ENCODE measurements at regions not wholly inside any gene's neighbourhood (a gene's known extent, or its start where the extent isn't known, plus 50 kb on each side); places are given as distances from the start of the nearest gene placed in this dataset.
"Not testable (repeated sequence)": the region's sequence is repeated elsewhere in the genome, so short reads cannot be mapped to it uniquely, and the experiment has no call there.

GRCh38 chr10:23493711-23494110 is 54.8 kb downstream of the OTUD1 start:
- no peaks in the 10 kb centered on the region for H3K4me1 Mint-ChIP-seq (ENCODE audit: low read depth)
- H3K9me3 Mint-ChIP-seq (ENCODE audit: low read depth), result no peaks in the 10 kb centered on the region
- no peak overlapping the region for H3K4me3 Mint-ChIP-seq
- no peaks in the 10 kb centered on the region for H3K36me3 Mint-ChIP-seq
- no peak overlapping the region for H3K27ac Mint-ChIP-seq
- H3K27me3 Mint-ChIP-seq, result no peaks in the 10 kb centered on the region

GRCh38 chr10:23496727-23497126 is 57.9 kb downstream of the OTUD1 start:
- H3K9me3 Mint-ChIP-seq (ENCODE audit: low read depth), result no peaks in the 10 kb centered on the region
- H3K27ac Mint-ChIP-seq, result no peak overlapping the region
- no peaks in the 10 kb centered on the region for H3K36me3 Mint-ChIP-seq
- H3K27me3 Mint-ChIP-seq, result no peaks in the 10 kb centered on the region
- no peak overlapping the region for H3K4me3 Mint-ChIP-seq
- no peaks in the 10 kb centered on the region for H3K4me1 Mint-ChIP-seq (ENCODE audit: low read depth)

- Mint-ChIP-seq H3K4me3 (no peak overlapping the region), H3K27ac (no peak overlapping the region), H3K9me3 (ENCODE audit: low read depth) (no peaks in the 10 kb centered on the region), H3K27me3 (no peaks in the 10 kb centered on the region), H3K4me1 (ENCODE audit: low read depth) (no peaks in the 10 kb centered on the region), H3K36me3 (no peaks in the 10 kb centered on the region)
These were observed 60.7 kb downstream of the OTUD1 start for GRCh38 chr10:23499372-23500132.

DNA sequence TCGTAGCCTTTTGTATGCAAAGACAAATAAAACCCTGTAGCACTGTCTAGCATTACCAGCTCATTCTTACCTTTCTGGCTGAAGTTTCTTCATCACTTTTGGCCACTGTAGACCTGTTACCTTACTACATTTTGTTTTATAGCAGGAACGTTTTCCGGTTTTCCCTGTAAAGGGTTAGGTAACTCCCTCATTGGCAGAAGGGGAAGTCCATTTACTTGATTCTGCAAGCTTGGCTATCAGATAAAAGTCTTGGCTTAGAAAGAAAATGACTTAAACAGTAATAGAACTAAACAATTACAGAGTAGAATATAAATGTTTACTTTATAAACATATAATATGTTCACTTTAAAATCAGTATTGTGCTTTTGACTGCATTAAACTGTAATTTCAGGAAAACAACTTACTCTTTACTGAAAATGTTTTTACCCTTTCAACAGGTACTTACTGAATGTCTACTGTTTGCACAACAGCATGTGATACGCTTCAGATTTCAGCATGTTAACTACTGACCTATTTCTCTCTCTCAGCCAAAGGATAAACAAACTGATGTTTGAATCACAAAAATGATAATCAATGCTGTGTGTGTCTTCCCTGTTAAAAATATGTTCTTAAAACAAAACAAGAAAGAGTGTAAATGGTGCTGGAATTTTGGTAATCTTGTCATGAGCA is 67.1 kb downstream of the OTUD1 start:
- no peaks in the 10 kb centered on the region for H3K4me1 Mint-ChIP-seq (ENCODE audit: low read depth)
- no peak overlapping the region for H3K4me3 Mint-ChIP-seq
- peaks cover 2% of the 10 kb centered on the region for H3K36me3 Mint-ChIP-seq
- H3K9me3 Mint-ChIP-seq (ENCODE audit: low read depth), result no peaks in the 10 kb centered on the region
- no peak overlapping the region for H3K27ac Mint-ChIP-seq
- H3K27me3 Mint-ChIP-seq, result no peaks in the 10 kb centered on the region

- Mint-ChIP-seq H3K36me3 (peaks cover 2% of the 10 kb centered on the region), H3K27ac (no peak overlapping the region), H3K4me3 (no peak overlapping the region), H3K4me1 (ENCODE audit: low read depth) (peaks cover 2% of the 10 kb centered on the region), H3K9me3 (ENCODE audit: low read depth) (no peaks in the 10 kb centered on the region), H3K27me3 (peaks cover 2% of the 10 kb centered on the region)
These were observed 73.6 kb downstream of the OTUD1 start for GRCh38 chr10:23512355-23513058.

- H3K9me3 Mint-ChIP-seq (ENCODE audit: low read depth); H3K36me3 Mint-ChIP-seq; H3K4me1 Mint-ChIP-seq (ENCODE audit: low read depth); H3K4me3 Mint-ChIP-seq; H3K27me3 Mint-ChIP-seq; H3K27ac Mint-ChIP-seq: not testable (repeated sequence)
These were observed 74.7 kb downstream of the OTUD1 start for GRCh38 chr10:23513621-23514020.

GRCh38 chr10:23514321-23514720 is 75.4 kb downstream of the OTUD1 start:
- no peak overlapping the region for H3K4me3 Mint-ChIP-seq

DNA sequence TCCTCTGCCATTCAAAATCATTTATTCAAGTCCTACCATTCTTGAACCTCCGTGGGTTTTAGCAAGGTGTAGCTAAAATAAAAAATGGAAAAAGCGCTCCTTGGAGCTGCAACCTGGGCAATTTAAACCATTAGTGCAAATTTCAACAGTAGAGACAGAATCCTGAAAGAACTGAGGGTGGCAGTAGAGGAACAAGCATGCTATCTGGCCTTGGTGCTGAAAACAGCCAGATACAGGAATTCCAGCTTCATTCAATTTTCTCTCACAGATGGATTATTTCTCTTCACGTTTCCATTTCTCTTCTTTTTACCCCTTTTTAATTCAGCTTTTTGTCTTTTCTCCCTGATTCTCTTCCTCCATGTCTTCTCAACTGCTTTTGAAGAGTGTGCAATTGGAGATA is 77.7 kb downstream of the OTUD1 start:
- H3K9me3 Mint-ChIP-seq (ENCODE audit: low read depth), result no peaks in the 10 kb centered on the region
- no peak overlapping the region for H3K4me3 Mint-ChIP-seq
- no peaks in the 10 kb centered on the region for H3K36me3 Mint-ChIP-seq
- peaks cover 2% of the 10 kb centered on the region for H3K4me1 Mint-ChIP-seq (ENCODE audit: low read depth)
- peaks cover 2% of the 10 kb centered on the region for H3K27me3 Mint-ChIP-seq
- no peak overlapping the region for H3K27ac Mint-ChIP-seq

More at GRCh38 chr10:23514321-23514720, 75.4 kb downstream of the OTUD1 start:
- Mint-ChIP-seq H3K36me3 (peaks cover 2% of the 10 kb centered on the region), H3K4me1 (ENCODE audit: low read depth) (peaks cover 2% of the 10 kb centered on the region), H3K27ac (no peak overlapping the region), H3K9me3 (ENCODE audit: low read depth) (no peaks in the 10 kb centered on the region), H3K27me3 (peaks cover 2% of the 10 kb centered on the region)

- peaks cover under 1% of the 10 kb centered on the region for H3K27me3 Mint-ChIP-seq
- H3K36me3 Mint-ChIP-seq, result no peaks in the 10 kb centered on the region
- H3K4me3 Mint-ChIP-seq, result no peak overlapping the region
- peaks cover 2% of the 10 kb centered on the region for H3K4me1 Mint-ChIP-seq (ENCODE audit: low read depth)
- H3K9me3 Mint-ChIP-seq (ENCODE audit: low read depth), result no peaks in the 10 kb centered on the region
- no peak overlapping the region for H3K27ac Mint-ChIP-seq
These were observed 78.3 kb downstream of the OTUD1 start for GRCh38 chr10:23517155-23517554.

- H3K9me3 Mint-ChIP-seq (ENCODE audit: low read depth), result no peaks in the 10 kb centered on the region
- H3K27me3 Mint-ChIP-seq, result no peaks in the 10 kb centered on the region
- H3K27ac Mint-ChIP-seq, result no peak overlapping the region
- H3K4me3 Mint-ChIP-seq, result no peak overlapping the region
- H3K36me3 Mint-ChIP-seq, result no peaks in the 10 kb centered on the region
- no peaks in the 10 kb centered on the region for H3K4me1 Mint-ChIP-seq (ENCODE audit: low read depth)
These were observed 82.9 kb downstream of the OTUD1 start for GRCh38 chr10:23521735-23522134.

DNA sequence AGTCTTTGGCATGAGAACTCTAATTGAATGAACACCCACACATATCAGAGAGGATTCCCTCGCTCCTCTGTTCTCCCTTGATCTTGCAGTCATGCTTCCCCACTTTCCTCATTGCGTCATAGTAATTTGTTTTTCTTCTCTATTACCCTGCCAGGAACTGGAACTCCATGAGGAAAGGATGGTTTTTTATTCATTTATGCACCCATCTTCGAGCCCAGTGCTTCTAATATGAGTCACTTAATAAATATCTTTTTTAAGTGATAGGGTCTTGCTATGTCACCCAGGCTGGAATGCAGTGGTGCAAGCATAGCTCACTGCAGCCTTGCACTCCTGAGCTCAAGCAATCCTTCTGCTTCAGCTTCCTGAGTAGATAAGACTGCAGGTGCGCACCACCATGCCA is 83.5 kb downstream of the OTUD1 start:
- Mint-ChIP-seq H3K4me3 (no peak overlapping the region), H3K27me3 (no peaks in the 10 kb centered on the region), H3K27ac (no peak overlapping the region), H3K9me3 (ENCODE audit: low read depth) (no peaks in the 10 kb centered on the region), H3K4me1 (ENCODE audit: low read depth) (no peaks in the 10 kb centered on the region), H3K36me3 (no peaks in the 10 kb centered on the region)

DNA sequence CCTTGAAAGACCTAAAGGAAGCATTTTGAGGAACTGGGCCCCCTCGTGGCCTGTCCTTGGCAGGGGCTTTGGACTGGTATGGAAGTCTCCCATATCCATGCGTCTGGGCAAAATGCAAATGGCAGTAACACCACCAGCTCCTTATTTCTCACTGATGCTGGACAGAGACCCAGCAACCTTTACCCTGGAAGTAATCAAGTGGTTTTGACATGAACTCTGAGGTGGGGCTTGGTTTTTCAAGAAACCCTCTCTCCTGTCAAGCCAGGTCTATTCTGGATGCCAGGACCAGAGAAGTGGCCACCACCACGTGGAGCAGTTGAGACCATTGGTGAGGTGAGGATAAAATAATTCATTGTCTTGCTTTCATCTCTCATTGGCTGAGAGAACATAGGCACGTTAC is 84.4 kb downstream of the OTUD1 start:
- Mint-ChIP-seq H3K27me3 (no peaks in the 10 kb centered on the region), H3K9me3 (ENCODE audit: low read depth) (no peaks in the 10 kb centered on the region), H3K4me3 (no peak overlapping the region), H3K4me1 (ENCODE audit: low read depth) (peaks cover 1% of the 10 kb centered on the region), H3K36me3 (no peaks in the 10 kb centered on the region), H3K27ac (no peak overlapping the region)

DNA sequence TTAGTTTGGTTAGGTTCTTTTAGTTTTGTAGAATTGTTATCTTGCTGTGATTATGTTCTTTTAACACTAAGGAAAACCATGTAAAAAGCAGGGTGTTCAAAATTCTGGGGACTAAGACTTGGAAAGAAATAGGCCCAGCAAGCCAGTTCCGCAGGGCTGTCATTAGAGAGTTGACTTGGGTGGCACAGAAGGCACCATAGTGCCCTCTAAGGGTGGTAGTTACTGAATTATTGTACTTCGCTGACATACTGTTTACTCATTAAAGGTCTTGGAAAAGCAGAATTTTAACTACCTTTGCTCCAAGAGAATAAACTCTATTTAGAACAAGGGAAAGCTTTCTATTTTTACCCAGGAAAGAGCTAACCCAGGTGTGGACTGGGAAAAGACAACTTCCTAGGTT is 86.5 kb downstream of the OTUD1 start:
- Mint-ChIP-seq H3K27ac (no peak overlapping the region), H3K4me1 (ENCODE audit: low read depth) (peaks cover 6% of the 10 kb centered on the region), H3K9me3 (ENCODE audit: low read depth) (no peaks in the 10 kb centered on the region), H3K36me3 (no peaks in the 10 kb centered on the region), H3K27me3 (no peaks in the 10 kb centered on the region), H3K4me3 (no peak overlapping the region)

DNA sequence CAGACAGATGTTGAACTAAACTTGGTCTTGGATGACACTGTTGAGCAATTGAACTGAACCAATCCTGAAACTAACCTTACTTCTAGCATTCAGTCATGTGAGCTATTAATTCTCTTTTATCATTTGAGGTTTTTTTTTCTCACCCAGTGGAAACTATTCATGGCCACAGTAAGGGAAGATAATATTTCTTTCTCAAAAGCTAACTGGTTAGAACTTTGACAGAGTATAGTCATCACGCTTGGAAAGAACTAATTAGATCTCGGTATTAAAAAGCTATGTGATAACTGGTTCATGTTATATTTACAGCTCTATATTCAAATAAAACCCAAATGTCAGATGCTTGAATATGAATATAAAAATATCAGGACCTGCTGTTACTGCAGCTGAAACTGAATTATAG is 89.5 kb downstream of the OTUD1 start:
- Mint-ChIP-seq H3K4me3 (no peak overlapping the region), H3K9me3 (ENCODE audit: low read depth) (no peaks in the 10 kb centered on the region), H3K27me3 (no peaks in the 10 kb centered on the region), H3K36me3 (no peaks in the 10 kb centered on the region), H3K4me1 (ENCODE audit: low read depth) (peaks cover 18% of the 10 kb centered on the region), H3K27ac (peak overlapping the region; percentile 3)

- Mint-ChIP-seq H3K4me3 (no peak overlapping the region), H3K4me1 (ENCODE audit: low read depth) (peaks cover 25% of the 10 kb centered on the region), H3K9me3 (ENCODE audit: low read depth) (no peaks in the 10 kb centered on the region), H3K27ac (no peak overlapping the region), H3K36me3 (no peaks in the 10 kb centered on the region), H3K27me3 (no peaks in the 10 kb centered on the region)
These were observed 90.8 kb downstream of the OTUD1 start for GRCh38 chr10:23529625-23530024.
